GM12892 (cell line): ENCODE measurements at regions not wholly inside any gene's neighbourhood (a gene's known extent, or its start where the extent isn't known, plus 50 kb on each side); places are given as distances from the start of the nearest gene placed in this dataset.

Source experiments
- POLR2A ChIP-seq: IDR thresholded peaks from 2 replicates; pipeline ENCODE4 v1.6.1; 2011; ENCODE audit warnings: low read depth, low read length, control low read depth
- POLR2AphosphoS5 ChIP-seq: IDR thresholded peaks from 2 replicates; pipeline ENCODE4 v1.6.1; 2011; ENCODE audit warnings: low read depth, low read length, control low read depth
- TAF1 ChIP-seq: IDR thresholded peaks from 2 replicates; pipeline ENCODE4 v1.6.1; 2011; ENCODE audit warnings: low read depth, mild to moderate bottlenecking, control low read depth, low read length, borderline replicate concordance

DNA sequence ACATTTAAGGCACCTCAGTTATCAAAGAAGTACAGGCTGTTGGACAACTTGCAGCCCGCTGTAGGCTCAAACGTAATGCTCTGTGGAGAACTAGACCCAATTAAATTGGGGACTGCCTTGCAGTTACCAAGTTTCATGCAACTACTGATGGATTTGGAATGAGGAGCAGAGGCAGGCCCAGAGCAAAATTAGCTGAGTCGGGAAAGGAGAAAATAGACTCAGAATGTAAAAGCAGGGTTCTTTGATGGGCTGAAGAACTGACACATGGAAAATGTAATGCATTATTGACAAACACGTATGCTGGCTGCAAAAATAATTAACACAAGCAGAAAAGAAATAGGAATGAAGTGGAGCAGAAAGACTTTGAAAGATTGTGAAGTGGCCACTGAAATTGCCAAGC lies 432.7 kb upstream of the HNRNPA3 start:
- TF ChIP-seq POLR2A (no peak), TAF1 (no peak), POLR2AphosphoS5 (no peak)
